Activated naive CD8-positive, alpha-beta T cell treated with anti-CD3 and anti-CD28 coated beads, Interleukin-2, amount 10 ng/mL, durations not matched to agents 7 days and 5 days (primary cell): ENCODE measurements at regions not wholly inside any gene's neighbourhood (a gene's known extent, or its start where the extent isn't known, plus 50 kb on each side); places are given as distances from the start of the nearest gene placed in this dataset.
A peak's percentile ranks its signal among the peaks of the same experiment; 100 is the strongest.

Experiments used
- ATAC-seq: fragments of 150-1000 bp; cut with Tn5 transposase; one replicate; pipeline ENCODE4 v1.10.0; 2021; ENCODE audit warnings: low read depth, moderate library complexity
- POLR2A ChIA-PET: fragments of 350-600 bp; sonication (Branson Sonifier 250); formaldehyde crosslinking; loops from one replicate; lab custom pipeline; 2021; ENCODE audit warnings: antibody characterized with exemption; lab: Charles Lee
- DNase-seq: peaks from one replicate; pipeline ENCODE4 v3.0.0; 2021
- H3K27ac Mint-ChIP-seq: one replicate; pipeline ENCODE4 v1.8.0; 2022; ENCODE audit warnings: mild to moderate bottlenecking, mixed read lengths
- H3K27me3 Mint-ChIP-seq: one replicate; pipeline ENCODE4 v1.8.0; 2022; ENCODE audit warnings: mild to moderate bottlenecking, moderate library complexity, mixed read lengths
- H3K36me3 Mint-ChIP-seq: one replicate; pipeline ENCODE4 v1.8.0; 2021; ENCODE audit warnings: mild to moderate bottlenecking, mixed read lengths
- H3K4me1 Mint-ChIP-seq: one replicate; pipeline ENCODE4 v1.8.0; 2021; ENCODE audit warnings: mixed read lengths
- H3K4me3 Mint-ChIP-seq: one replicate; pipeline ENCODE4 v1.8.0; 2022; ENCODE audit warnings: mild to moderate bottlenecking, moderate library complexity, mixed read lengths
- H3K9me3 Mint-ChIP-seq: one replicate; pipeline ENCODE4 v1.8.0; 2021; ENCODE audit warnings: mixed read lengths

DNA sequence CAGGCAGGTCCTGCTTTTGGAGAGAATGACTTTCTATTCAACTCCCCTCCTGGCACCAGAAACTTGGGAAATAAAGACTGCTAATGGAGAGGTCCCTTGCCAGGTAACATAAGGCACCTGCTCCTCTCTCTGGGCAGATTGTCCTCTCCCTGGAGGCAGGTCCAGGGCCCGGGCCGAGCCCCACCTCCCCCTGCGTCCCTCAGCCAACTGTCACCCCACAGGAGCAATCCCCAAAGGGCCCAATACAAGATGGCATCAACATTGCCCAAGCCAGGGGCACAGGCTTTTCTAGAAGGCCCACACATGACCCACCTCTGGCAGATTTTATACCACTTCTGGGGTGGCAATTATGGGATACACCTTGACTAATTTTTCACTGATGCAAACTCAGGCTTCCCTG lies 145.2 kb downstream of the HERPUD2 start:
- Mint-ChIP-seq H3K36me3 (no peaks in the 10 kb centered on the region), H3K4me3 (no peak overlapping the region), H3K27ac (no peak overlapping the region), H3K27me3 (peaks cover 10% of the 10 kb centered on the region), H3K9me3 (no peaks in the 10 kb centered on the region), H3K4me1 (peaks cover 3% of the 10 kb centered on the region)
- POLR2A ChIA-PET, result no interaction called here
- DNase-seq, result no peak
- ATAC-seq, result no peak

DNA sequence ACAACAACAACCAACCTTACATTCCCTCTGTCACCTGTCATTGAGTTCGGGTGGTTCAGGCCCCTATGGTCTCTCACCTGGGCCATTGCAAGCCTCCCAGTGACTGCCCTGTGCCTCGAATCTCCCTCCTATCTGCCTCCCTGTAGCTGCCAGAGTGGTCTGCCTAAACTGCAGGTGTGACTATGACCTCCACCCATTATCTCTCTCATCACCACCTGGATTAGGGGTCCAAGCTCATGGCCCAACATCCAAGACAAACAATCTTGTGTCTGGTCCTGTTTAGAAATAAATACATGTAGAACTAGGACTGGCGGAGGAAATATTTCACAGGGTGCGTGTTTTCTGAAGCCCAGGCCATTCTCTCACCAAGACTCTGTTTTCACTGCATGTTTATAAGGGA lies 146.6 kb downstream of the HERPUD2 start:
- DNase-seq (no peak), ATAC-seq (no peak)
- Mint-ChIP-seq H3K4me3 (no peak overlapping the region), H3K27me3 (peaks cover 11% of the 10 kb centered on the region), H3K36me3 (no peaks in the 10 kb centered on the region), H3K27ac (no peak overlapping the region), H3K9me3 (no peaks in the 10 kb centered on the region), H3K4me1 (peaks cover 3% of the 10 kb centered on the region)
- POLR2A ChIA-PET, result no interaction called here

DNA sequence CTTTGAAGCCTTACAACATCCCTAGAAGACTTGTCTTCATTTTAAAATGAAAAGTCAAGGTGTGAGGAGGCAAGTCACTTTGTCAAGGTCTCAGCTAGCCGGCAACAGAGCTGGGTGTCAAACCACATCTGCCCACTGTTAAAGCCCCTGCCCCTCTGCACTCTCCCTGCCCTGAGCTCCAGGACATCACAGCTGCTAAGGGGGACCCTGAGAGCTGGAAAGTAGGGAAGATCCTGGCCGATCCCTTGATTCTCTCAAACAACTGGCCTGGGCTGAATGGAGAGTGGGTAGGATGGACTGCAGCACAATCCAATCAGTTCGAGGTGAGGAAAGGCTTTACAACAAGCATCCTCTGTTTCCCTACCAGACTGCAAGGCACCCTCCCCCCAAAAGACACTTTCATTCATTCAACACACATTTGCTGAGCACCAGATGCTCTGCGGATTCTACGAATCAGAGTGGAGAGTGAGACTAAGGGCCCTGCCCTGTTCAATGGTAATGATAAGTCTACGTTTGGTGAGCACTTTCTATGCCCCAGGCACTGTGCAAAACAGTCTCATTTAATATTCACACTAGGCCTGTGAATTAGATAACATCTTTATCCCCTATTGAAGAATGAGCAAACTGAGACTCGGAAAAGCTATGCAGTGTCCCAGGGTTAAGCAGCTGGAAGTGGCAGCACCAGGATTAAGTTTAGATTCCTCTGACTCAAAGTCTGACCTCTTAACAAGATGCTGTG lies 148.1 kb downstream of the HERPUD2 start:
- no peaks in the 10 kb centered on the region for H3K36me3 Mint-ChIP-seq
- ATAC-seq (no peak), DNase-seq (no peak)
- peaks cover 3% of the 10 kb centered on the region for H3K4me1 Mint-ChIP-seq
- H3K4me3 Mint-ChIP-seq, result no peak overlapping the region
- POLR2A ChIA-PET, result no interaction called here
- H3K27ac Mint-ChIP-seq, result no peak overlapping the region
- H3K9me3 Mint-ChIP-seq, result no peaks in the 10 kb centered on the region
- H3K27me3 Mint-ChIP-seq, result peaks cover 13% of the 10 kb centered on the region

DNA sequence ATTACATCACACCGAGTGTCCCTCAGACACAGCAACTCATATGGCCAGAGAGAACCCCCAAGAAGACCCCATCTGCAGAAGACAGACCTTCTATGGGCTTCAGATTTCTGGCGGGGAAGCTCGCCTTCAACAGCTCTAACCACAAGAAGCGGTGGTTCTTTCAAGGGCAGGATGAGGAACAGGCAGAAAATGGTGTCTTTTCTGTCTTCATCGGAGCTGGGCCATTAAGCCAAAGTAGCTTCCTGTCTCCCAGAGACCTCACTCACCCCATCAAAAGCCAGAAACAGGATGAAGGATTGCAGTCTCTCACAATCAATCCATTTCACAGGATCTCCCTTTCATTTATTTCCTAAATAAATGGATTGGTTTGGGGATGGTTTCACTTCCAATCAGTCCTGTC lies 149.1 kb downstream of the HERPUD2 start:
- no peaks in the 10 kb centered on the region for H3K36me3 Mint-ChIP-seq
- H3K4me1 Mint-ChIP-seq, result peaks cover 3% of the 10 kb centered on the region
- peaks cover 13% of the 10 kb centered on the region for H3K27me3 Mint-ChIP-seq
- H3K9me3 Mint-ChIP-seq, result no peaks in the 10 kb centered on the region
- H3K4me3 Mint-ChIP-seq, result no peak overlapping the region
- POLR2A ChIA-PET, result no interaction called here
- no peak overlapping the region for H3K27ac Mint-ChIP-seq
- DNase-seq, result no peak
- no peak for ATAC-seq

DNA sequence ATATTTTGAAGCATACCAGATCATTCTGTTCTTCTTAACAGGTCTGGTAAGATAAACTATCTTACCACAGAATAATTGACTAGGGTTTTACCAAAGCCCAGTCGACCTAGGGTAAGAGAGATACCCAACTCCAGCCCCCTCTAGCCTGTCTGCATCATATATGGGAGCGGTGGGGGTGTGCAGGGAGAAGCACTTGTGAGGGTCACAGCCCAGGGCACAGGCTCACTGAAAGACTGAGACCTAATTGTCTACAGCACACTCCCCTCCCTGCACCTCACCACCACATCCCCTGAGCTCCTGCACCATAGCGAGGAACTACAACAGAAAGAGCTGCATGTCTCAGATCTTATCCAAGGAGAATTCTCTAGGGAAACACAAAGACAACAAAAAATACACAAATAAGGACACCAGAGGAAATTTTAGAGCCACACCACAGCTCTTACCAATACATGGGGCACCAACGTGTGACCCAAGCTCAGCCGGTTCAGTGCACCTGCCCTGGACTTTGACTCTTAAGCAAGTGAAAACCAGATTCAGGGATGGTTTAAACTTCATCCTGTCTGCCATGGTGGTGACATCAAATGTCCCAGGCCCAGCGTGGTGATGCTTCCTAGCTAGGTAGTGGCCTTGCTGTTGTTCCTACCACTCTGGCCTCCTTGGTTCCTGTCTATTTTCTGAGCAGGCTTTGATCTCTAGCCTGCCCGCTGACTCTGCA lies 150.8 kb downstream of the HERPUD2 start:
- no peaks in the 10 kb centered on the region for H3K36me3 Mint-ChIP-seq
- no peak for DNase-seq
- POLR2A ChIA-PET, result no interaction called here
- no peaks in the 10 kb centered on the region for H3K9me3 Mint-ChIP-seq
- peaks cover 3% of the 10 kb centered on the region for H3K4me1 Mint-ChIP-seq
- peaks cover 15% of the 10 kb centered on the region for H3K27me3 Mint-ChIP-seq
- no peak overlapping the region for H3K4me3 Mint-ChIP-seq
- ATAC-seq, result no peak
- no peak overlapping the region for H3K27ac Mint-ChIP-seq

DNA sequence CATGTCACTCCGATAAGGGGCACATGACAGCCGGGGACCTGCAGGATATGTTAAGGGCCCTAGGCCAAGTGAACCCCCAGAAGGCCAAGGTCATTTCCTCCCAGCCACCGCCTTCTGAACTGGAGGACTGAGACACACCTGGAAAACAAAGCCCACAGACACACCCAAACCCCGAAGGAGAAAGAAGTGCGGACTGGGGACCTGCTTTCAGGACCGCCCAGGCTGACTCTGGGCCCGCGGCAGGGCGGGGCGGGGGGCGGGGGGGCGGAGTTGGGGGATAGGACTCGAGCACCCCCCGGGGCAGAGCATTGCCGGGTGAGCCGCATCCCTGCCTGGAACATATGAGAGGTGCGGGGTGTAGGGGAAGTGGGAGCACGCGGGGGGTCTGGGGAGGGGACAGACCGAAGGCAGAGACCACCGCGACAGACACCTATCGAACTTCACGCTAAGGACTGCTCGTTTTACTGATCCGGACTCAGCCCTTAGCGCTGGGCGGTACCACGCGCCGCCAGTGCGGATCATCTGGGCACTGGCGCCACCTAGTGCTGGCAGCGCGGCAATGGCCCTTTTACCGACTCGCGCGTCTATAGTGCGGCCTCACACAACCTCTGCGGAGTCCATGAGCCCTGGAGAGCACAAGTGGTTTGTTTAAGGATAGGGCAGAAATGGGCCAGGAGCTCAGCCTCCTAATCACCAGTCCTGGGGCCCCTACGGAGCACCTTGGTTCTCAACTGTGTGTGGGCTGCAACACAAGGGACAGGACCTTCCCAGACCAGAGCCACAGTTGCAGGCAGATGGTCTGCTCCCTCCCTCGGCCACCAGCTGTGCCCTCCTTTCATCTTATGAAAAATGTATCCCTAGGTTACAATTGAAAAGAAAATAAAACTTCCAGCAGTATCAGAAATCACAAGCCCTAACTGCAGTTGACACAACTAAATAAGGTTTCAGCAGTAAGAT lies 157.6 kb downstream of the HERPUD2 start:
- Mint-ChIP-seq H3K4me3 (peak overlapping the region; percentile 78), H3K27ac (no peak overlapping the region), H3K36me3 (no peaks in the 10 kb centered on the region), H3K9me3 (no peaks in the 10 kb centered on the region), H3K27me3 (peaks cover 16% of the 10 kb centered on the region), H3K4me1 (peaks cover 3% of the 10 kb centered on the region)
- peak; percentile 87 for DNase-seq
- POLR2A ChIA-PET, result no interaction called here
- peak; percentile 98 for ATAC-seq

DNA sequence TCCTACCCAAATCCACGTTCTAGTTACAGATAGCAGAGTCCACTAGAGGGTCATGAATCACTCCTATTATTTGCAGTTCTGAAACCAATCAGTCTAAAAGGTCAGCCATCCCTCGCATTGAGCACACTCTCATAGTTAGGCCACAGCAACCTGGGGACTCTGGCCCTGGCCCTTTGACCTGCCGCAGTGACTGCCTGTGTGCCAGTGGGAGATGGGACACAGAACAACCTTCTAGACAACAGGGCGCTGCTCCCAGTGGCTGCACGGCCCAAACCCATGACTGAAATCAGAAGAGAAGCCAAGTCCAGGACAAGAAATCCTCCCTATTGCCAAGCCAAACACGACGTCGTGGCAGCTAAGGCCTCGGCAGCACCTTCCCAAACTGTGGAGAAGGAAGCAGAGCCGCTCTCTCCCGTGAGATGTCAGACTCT lies 158.5 kb downstream of the HERPUD2 start:
- no peak for ATAC-seq
- no peak overlapping the region for H3K4me3 Mint-ChIP-seq
- H3K36me3 Mint-ChIP-seq, result no peaks in the 10 kb centered on the region
- H3K4me1 Mint-ChIP-seq, result peaks cover 3% of the 10 kb centered on the region
- POLR2A ChIA-PET, result no interaction called here
- H3K9me3 Mint-ChIP-seq, result no peaks in the 10 kb centered on the region
- DNase-seq, result no peak
- no peak overlapping the region for H3K27ac Mint-ChIP-seq
- peaks cover 20% of the 10 kb centered on the region for H3K27me3 Mint-ChIP-seq

DNA sequence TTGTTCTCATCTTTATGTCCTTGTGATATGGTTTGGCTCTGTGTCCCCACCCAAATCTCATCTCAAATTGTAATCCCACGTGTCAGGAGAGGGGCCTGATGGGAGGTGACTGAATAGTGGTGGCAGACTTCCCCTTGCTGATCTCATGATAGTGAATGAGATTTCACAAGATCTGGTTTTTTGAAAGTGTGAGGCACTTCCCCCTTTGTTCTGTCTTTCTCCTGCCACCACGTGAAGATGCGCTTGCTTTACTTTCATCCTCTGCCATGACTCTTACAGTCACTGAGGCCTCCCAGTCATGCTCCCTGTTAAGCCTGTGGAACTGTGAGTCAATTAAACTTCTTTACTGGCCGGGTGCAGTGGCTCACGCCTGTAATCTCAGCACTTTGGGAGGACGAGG lies 161.0 kb downstream of the HERPUD2 start:
- H3K4me1 Mint-ChIP-seq, result peaks cover 3% of the 10 kb centered on the region
- H3K9me3 Mint-ChIP-seq, result no peaks in the 10 kb centered on the region
- POLR2A ChIA-PET, result no interaction called here
- H3K4me3 Mint-ChIP-seq, result no peak overlapping the region
- no peak for DNase-seq
- H3K36me3 Mint-ChIP-seq, result no peaks in the 10 kb centered on the region
- peaks cover 18% of the 10 kb centered on the region for H3K27me3 Mint-ChIP-seq
- no peak overlapping the region for H3K27ac Mint-ChIP-seq
- no peak for ATAC-seq

DNA sequence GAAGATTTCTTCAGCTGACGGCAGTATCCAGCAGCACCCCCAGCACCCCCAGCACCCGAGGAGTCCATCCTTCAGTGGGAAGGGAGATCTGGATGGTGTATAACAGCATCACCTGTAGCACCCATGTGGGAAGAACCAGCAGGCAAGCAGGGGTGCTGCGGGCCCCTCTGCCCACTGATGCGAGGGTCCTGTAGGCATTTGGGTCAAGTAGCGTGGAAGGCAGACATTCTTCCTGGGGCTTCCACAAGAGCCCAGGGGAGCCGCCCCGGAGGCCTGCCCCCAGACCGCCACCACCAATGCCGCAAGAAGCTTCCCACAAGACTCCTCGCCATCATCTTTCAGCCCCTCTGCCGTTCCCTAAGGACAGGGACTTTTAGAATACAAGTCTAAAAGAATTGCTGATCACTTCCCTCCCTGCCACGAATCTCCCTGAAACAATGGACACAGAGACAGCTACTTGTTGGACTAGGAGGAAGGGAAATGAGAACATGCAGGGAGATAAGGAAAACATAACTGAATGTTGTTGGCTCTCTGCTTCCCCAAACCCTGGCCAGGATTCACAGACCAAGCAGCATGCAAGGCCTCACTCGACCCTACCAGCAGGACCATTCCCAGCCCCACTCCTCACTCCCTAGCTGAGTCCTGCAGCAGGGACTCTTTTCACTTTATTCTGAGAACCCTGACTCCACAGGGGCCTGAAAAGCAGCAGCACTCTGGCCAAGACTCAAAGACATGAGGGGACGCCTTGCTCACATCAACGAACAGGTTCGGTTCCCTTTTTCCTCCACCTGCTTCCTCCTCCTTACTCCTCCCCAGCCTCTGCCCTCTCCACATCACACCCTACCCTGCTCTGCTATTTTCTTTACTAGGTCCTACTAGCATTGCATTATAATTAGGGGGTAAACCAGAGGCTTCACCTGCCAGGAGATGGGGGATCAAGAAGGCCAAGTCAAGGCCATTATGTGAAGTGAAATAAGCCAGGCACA lies 164.5 kb downstream of the HERPUD2 start:
- POLR2A ChIA-PET, result no interaction called here
- H3K27me3 Mint-ChIP-seq, result peaks cover 10% of the 10 kb centered on the region
- no peak overlapping the region for H3K4me3 Mint-ChIP-seq
- no peaks in the 10 kb centered on the region for H3K4me1 Mint-ChIP-seq
- no peak overlapping the region for H3K27ac Mint-ChIP-seq
- no peaks in the 10 kb centered on the region for H3K9me3 Mint-ChIP-seq
- H3K36me3 Mint-ChIP-seq, result no peaks in the 10 kb centered on the region
- DNase-seq (no peak), ATAC-seq (no peak)

DNA sequence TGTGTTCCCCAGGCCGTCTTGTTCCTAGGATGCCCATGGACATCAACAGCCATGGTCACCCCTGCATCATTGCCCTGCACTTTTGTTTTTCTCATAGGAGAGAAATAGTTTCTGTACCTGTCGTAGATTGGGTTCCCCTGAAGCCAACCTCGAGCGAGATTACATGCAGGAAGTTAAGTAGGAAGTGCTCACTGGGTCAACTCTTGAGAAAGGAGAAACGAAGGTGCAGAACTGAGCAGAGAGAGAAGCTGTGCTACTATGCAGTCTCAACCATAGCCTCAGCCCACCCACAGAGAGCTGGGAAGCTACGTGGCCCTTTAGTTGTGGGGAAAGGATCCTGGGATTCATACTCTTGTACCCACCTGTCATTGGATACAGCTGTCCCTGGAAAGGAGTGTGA lies 165.2 kb downstream of the HERPUD2 start:
- H3K9me3 Mint-ChIP-seq, result no peaks in the 10 kb centered on the region
- no peak overlapping the region for H3K4me3 Mint-ChIP-seq
- POLR2A ChIA-PET, result no interaction called here

DNA sequence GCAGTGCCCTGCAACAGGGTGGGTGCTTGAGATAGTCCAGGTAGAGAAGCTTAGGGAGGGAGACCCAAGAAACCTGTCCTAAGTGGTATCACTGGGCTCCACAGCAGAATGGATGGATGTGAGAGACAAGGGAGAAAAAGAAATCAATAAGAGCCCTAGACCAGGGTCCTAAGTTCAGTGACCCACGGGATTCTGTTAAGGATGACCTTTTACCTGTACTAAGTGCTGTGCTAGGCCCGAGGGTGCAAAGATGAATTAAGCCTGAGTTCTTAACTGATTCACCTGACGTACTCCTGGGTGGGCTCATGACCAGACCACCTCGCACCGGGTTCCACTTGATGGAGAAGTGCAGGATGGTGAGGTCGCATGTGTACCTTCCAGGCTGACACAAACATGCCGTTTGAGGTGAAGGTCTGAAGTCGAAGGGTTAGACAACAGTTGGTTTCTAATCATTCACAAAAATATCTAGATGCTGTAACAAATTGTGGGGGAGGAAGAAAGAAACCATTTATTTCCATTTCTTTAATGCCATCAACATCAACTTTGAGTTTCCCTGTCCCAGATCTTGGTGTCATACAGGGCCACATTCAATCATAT lies 166.5 kb downstream of the HERPUD2 start:
- no peak overlapping the region for H3K4me3 Mint-ChIP-seq
- ATAC-seq, result no peak

More for the DNA sequence above, 165.2 kb downstream of the HERPUD2 start:
- ATAC-seq (no peak), DNase-seq (no peak)
- no peak overlapping the region for H3K27ac Mint-ChIP-seq
- H3K36me3 Mint-ChIP-seq, result no peaks in the 10 kb centered on the region
- H3K4me1 Mint-ChIP-seq, result no peaks in the 10 kb centered on the region
- peaks cover 10% of the 10 kb centered on the region for H3K27me3 Mint-ChIP-seq

DNA sequence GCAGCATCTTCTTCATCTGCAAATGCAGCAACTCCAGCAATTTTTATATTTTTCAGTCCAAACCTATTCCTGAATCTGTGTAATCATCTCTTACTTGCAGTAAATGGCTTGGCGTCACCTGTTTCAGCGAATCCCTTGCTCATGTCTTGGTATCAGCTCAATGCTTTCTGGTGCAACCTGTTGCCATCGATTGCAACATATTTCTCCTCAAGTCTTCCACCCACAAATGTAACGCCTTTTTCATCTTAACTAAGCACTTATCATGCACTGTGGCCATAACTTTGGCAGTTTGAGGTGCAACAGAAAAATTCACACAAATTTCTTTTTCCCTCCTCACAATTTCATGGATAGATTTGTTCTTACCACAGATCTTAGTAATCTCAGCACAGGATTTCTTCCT lies 168.3 kb downstream of the HERPUD2 start:
- DNase-seq, result no peak
- Mint-ChIP-seq H3K4me3 (no peak overlapping the region), H3K27me3 (no peaks in the 10 kb centered on the region), H3K4me1 (no peaks in the 10 kb centered on the region), H3K27ac (no peak overlapping the region), H3K9me3 (no peaks in the 10 kb centered on the region), H3K36me3 (no peaks in the 10 kb centered on the region)
- POLR2A ChIA-PET, result no interaction called here
- no peak for ATAC-seq

More for the DNA sequence above, 166.5 kb downstream of the HERPUD2 start:
- Mint-ChIP-seq H3K27ac (no peak overlapping the region), H3K4me1 (no peaks in the 10 kb centered on the region), H3K36me3 (no peaks in the 10 kb centered on the region), H3K9me3 (no peaks in the 10 kb centered on the region), H3K27me3 (peaks cover 7% of the 10 kb centered on the region)
- POLR2A ChIA-PET, result no interaction called here
- DNase-seq, result no peak
